HL-60 (cell line): ENCODE measurements at regions not wholly inside any gene's neighbourhood (a gene's known extent, or its start where the extent isn't known, plus 50 kb on each side); places are given as distances from the start of the nearest gene placed in this dataset.

Experiments used
- CTCF ChIP-seq: IDR thresholded peaks from one replicate; pipeline ENCODE4 v1.5.1; 2011; ENCODE audit warnings: low read length, control low read depth, inconsistent platforms; ENCODE audit not compliant: insufficient read depth
- GABPA ChIP-seq: IDR thresholded peaks from 2 replicates; pipeline ENCODE4 v1.6.1; 2012; ENCODE audit warnings: low read depth
- POLR2AphosphoS5 ChIP-seq: IDR thresholded peaks from 2 replicates; pipeline ENCODE4 v1.6.1; 2012; ENCODE audit warnings: low read depth
- REST ChIP-seq: IDR thresholded peaks from 2 replicates; pipeline ENCODE4 v1.6.1; 2012; ENCODE audit warnings: low read depth; ENCODE audit not compliant: insufficient replicate concordance

- no peak for TF ChIP-seq CTCF
- TF ChIP-seq POLR2AphosphoS5, result no peak
- TF ChIP-seq REST, result no peak
- no peak for TF ChIP-seq GABPA
Measured at GRCh38 chr1:57957576-57957975, 533.7 kb upstream of the DAB1 start.
